ENCODE measurements at regions not wholly inside any gene's neighbourhood (a gene's known extent, or its start where the extent isn't known, plus 50 kb on each side); places are given as distances from the start of the nearest gene placed in this dataset.

GRCh38 chr13:105848494-105848893 lies 687.0 kb downstream of the EFNB2 start:
- WGBS, 2 experiments (ENCODE audit: extremely low coverage in 1 of 2, insufficient coverage in 1 of 2, insufficient read length in 1 of 2, insufficient replicate concordance in 2 of 2, low coverage in 1 of 2, low lambda C conversion rate in 2 of 2, missing lambda C conversion rate in 1 of 2): 95% methylated on average over 11 of the region's 11 CpGs; no CpG with 5 or more reads in 1 of the 2 experiments
- H3K79me1 ChIP-seq (ENCODE audit: low read depth, low read length): no peaks in the 10 kb centered on the region
- H4K5ac ChIP-seq (ENCODE audit: insufficient read length, low read depth, low read length): no peak overlapping the region
- no peak for DNase-seq (ENCODE audit: low read depth in 1 of 2, low spot score in 2 of 2)
- no peak overlapping the region for H3K56ac ChIP-seq (replicated peaks; ENCODE audit: insufficient read length, low read depth, low read length)
- no peak for FAIRE-seq
- H3K18ac ChIP-seq (ENCODE audit: extremely low read depth, low read length): no peak overlapping the region
- H3K4me2 ChIP-seq (ENCODE audit: insufficient read depth in 1 of 2, low read depth in 2 of 2, low read length in 2 of 2): no peak overlapping the region
- no peak overlapping the region for H2BK12ac ChIP-seq (ENCODE audit: low read depth, low read length)
- H2AFZ ChIP-seq (ENCODE audit: low read length): peak overlapping the region; percentile 32; the same call in 1 of the 2 replicates
- no peak for TF ChIP-seq POLR2AphosphoS5 (IDR thresholded peaks at IDR 0.05; ENCODE audit: low read depth, low read length)
- no peak overlapping the region for H3K23ac ChIP-seq (ENCODE audit: insufficient read length)
- H3K23me2 ChIP-seq (ENCODE audit: low read depth, low read length): no peaks in the 10 kb centered on the region
- ChIA-PET POLR2A (ENCODE audit: partially characterized antibody) (no interaction called here), CTCF (ENCODE audit: partially characterized antibody) (no interaction called here)
- no peaks in the 10 kb centered on the region for H3K79me2 ChIP-seq (ENCODE audit: control insufficient read depth in 1 of 2, insufficient read depth in 2 of 2, low read length in 2 of 2)
- no peaks in the 10 kb centered on the region for H3K27me3 ChIP-seq (replicated peaks in 1 of 4; ENCODE audit: control insufficient read depth in 3 of 4, extremely low read depth in 1 of 4, insufficient read depth in 3 of 4, low read length in 3 of 4)
- no peak overlapping the region for H2BK15ac ChIP-seq (ENCODE audit: low read length)
- no peak overlapping the region for H3K9ac ChIP-seq (replicated peaks in 1 of 4; ENCODE audit: extremely low read depth in 1 of 4, low read depth in 3 of 4, low read length in 3 of 4)
- H3K4ac ChIP-seq (replicated peaks; ENCODE audit: insufficient read length, low read depth, low read length): no peak overlapping the region
- no peaks in the 10 kb centered on the region for H4K20me1 ChIP-seq (replicated peaks in 1 of 2; ENCODE audit: control insufficient read depth in 1 of 2, insufficient read depth in 2 of 2, low read length in 2 of 2)
- H2BK120ac ChIP-seq (replicated peaks; ENCODE audit: low read depth, low read length): no peak overlapping the region
- no peak overlapping the region for H3K4me3 ChIP-seq (ENCODE audit: extremely low read depth in 1 of 4, insufficient read depth in 2 of 4, low read depth in 3 of 4, low read length in 4 of 4)
- H3K27ac ChIP-seq (ENCODE audit: low read depth, low read length): no peak overlapping the region
- no peak overlapping the region for H2BK5ac ChIP-seq (ENCODE audit: low read depth, low read length)
- H3K36me3 ChIP-seq (ENCODE audit: control insufficient read depth in 2 of 4, insufficient read depth in 4 of 4, low read length in 3 of 4): no peaks in the 10 kb centered on the region
- H3K4me1 ChIP-seq (replicated peaks in 1 of 4; ENCODE audit: control insufficient read depth in 3 of 4, insufficient read depth in 4 of 4, low read length in 3 of 4): no peaks in the 10 kb centered on the region
- no peaks in the 10 kb centered on the region for H3K9me3 ChIP-seq (ENCODE audit: insufficient read depth in 2 of 2, low read depth in 1 of 2, low read length in 1 of 2)
- no peak overlapping the region for H3K14ac ChIP-seq (ENCODE audit: insufficient read length)
- no peak overlapping the region for H2BK20ac ChIP-seq (ENCODE audit: low read length)
- H4K8ac ChIP-seq (ENCODE audit: extremely low read depth, insufficient read depth, low read length): no peak overlapping the region
- H4K91ac ChIP-seq (replicated peaks; ENCODE audit: insufficient read length, low read length): no peak overlapping the region
- H2AK5ac ChIP-seq (ENCODE audit: low read depth, low read length): no peak overlapping the region
